GM12878 (cell line): ENCODE measurements at regions not wholly inside any gene's neighbourhood (a gene's known extent, or its start where the extent isn't known, plus 50 kb on each side); places are given as distances from the start of the nearest gene placed in this dataset.
"Not testable (repeated sequence)": the region's sequence is repeated elsewhere in the genome, so short reads cannot be mapped to it uniquely, and the experiment has no call there.

Experiments used
- ATAC-seq: fragments of 200-7000 bp; cut with Tn5 transposase; 3 replicates; pipeline ENCODE4 v1.9.1; 2020; ENCODE audit warnings: mild to moderate bottlenecking, moderate library complexity
- BruUV-seq: library from RNA; stranded (reverse); fragments of 400-500 nt; replicated peaks from 2 replicates; lab custom pipeline; 2021; lab: Mats Ljungman, UMichigan
- CTCF ChIA-PET: fragments of 300-600 bp; sonication (Branson Sonifier 250); formaldehyde crosslinking; extraction: SDS; loops from one replicate; lab custom pipeline; 2021; ENCODE audit warnings: inconsistent platforms; lab: Yijun Ruan, JAX
- POLR2A ChIA-PET: fragments of 350-600 bp; formaldehyde crosslinking; extraction: SDS; loops from one replicate; lab custom pipeline; 2021; ENCODE audit warnings: inconsistent platforms; lab: Charles Lee
- RAD21 ChIA-PET: fragments of 300-600 bp; sonication (Branson Sonifier 250); formaldehyde crosslinking; loops from one replicate; lab custom pipeline; 2023; ENCODE audit warnings: antibody characterized with exemption; ENCODE audit not compliant: unreplicated experiment; lab: Charles Lee
- SMC1A ChIA-PET: fragments of 300-600 bp; sonication (Branson Sonifier 250); formaldehyde crosslinking; loops from one replicate; lab custom pipeline; 2023; ENCODE audit not compliant: unreplicated experiment, uncharacterized antibody; lab: Charles Lee
- DNase-seq: peaks from one replicate; pipeline ENCODE4 v3.0.0-alpha.2; 2011; ENCODE audit warnings: low read depth, low spot score
- FAIRE-seq: peaks from 3 replicates; lab custom pipeline; 2011; peaks lifted over from hg19 to GRCh38; lab: Jason Lieb, UNC
- H2AFZ ChIP-seq: 2 replicates; pipeline ENCODE4 v1.6.0; 2011; ENCODE audit warnings: low read depth, low read length, control low read depth; ENCODE audit not compliant: control insufficient read depth
- H3K27ac ChIP-seq: 2 replicates; pipeline ENCODE4 v1.5.1; 2011; ENCODE audit warnings: control low read depth; ENCODE audit not compliant: control insufficient read depth, insufficient read depth
- H3K27me3 ChIP-seq, 2 experiments: replicated peaks in 1 of 2; 2 replicates each; pipeline versions ENCODE4 v1.6.0 to v1.6.1; 2011; ENCODE audit warnings: low read length in 1 of 2; ENCODE audit not compliant: control insufficient read depth in 2 of 2, insufficient read depth in 2 of 2
- H3K36me3 ChIP-seq, 2 experiments: 2 replicates each; pipeline ENCODE4 v1.5.1; 2011; ENCODE audit warnings: low read length in 1 of 2; ENCODE audit not compliant: control insufficient read depth in 2 of 2, insufficient read depth in 2 of 2
- H3K4me1 ChIP-seq: 2 replicates; pipeline ENCODE4 v1.6.1; 2011; ENCODE audit warnings: mild to moderate bottlenecking, low read length, moderate library complexity, mixed read lengths; ENCODE audit not compliant: control insufficient read depth, insufficient read depth
- H3K4me2 ChIP-seq: 2 replicates; pipeline ENCODE4 v1.6.0; 2011; ENCODE audit warnings: control low read depth; ENCODE audit not compliant: control insufficient read depth, insufficient read depth
- H3K4me3 ChIP-seq: fragments of 200-600 bp; sonication (generic); 2 replicates; pipeline ENCODE4 v1.5.1; 2016
- H3K79me2 ChIP-seq: 2 replicates; pipeline ENCODE4 v1.6.0; 2011; ENCODE audit warnings: low read length; ENCODE audit not compliant: control insufficient read depth, insufficient read depth
- H3K9ac ChIP-seq: 2 replicates; pipeline ENCODE4 v1.8.0; 2011; ENCODE audit warnings: low read length, control low read depth, mixed read lengths; ENCODE audit not compliant: control insufficient read depth, insufficient read depth
- H3K9me3 ChIP-seq: replicated peaks from 3 replicates; pipeline ENCODE4 v1.5.1; 2011; ENCODE audit warnings: mild to moderate bottlenecking, low read length; ENCODE audit not compliant: control insufficient read depth, insufficient read depth
- H4K20me1 ChIP-seq: 2 replicates; pipeline ENCODE4 v1.6.0; 2011; ENCODE audit not compliant: control insufficient read depth, insufficient read depth
- NR2C1 ChIP-seq: fragments of 450-650 bp; IDR thresholded peaks from 2 replicates; pipeline ENCODE4 v1.6.1; 2017; ENCODE audit warnings: antibody characterized with exemption, mild to moderate bottlenecking, moderate library complexity
- PAX8 ChIP-seq: fragments of 450-650 bp; IDR thresholded peaks from 2 replicates; pipeline ENCODE4 v1.6.1; 2017; ENCODE audit warnings: mild to moderate bottlenecking, moderate library complexity
- SIN3A ChIP-seq: IDR thresholded peaks from 2 replicates; pipeline ENCODE4 v1.6.1; 2012; ENCODE audit warnings: low read depth, low read length, improper control_type of control experiment
- SREBF1 ChIP-seq: IDR thresholded peaks from 2 replicates; pipeline ENCODE4 v1.6.1; 2012; ENCODE audit warnings: mild to moderate bottlenecking, low read length
- TARDBP ChIP-seq: IDR thresholded peaks from 2 replicates; pipeline ENCODE4 v1.6.1; 2016; ENCODE audit warnings: borderline replicate concordance
- USF2 ChIP-seq: IDR thresholded peaks from 2 replicates; pipeline ENCODE4 v1.6.1; 2011; ENCODE audit warnings: low read depth, low read length, improper control_type of control experiment, borderline replicate concordance
- WGBS: methylation state at CpG from one replicate; pipeline ENCODE4 v1.1.6; 2016; ENCODE audit warnings: low lambda C conversion rate; ENCODE audit not compliant: insufficient replicate concordance, insufficient coverage; ENCODE audit errors: missing lambda C conversion rate; 5-methylcytosine and 5-hydroxymethylcytosine counted together
- in situ Hi-C: fragments of 300-500 bp; cut with MboI; formaldehyde crosslinking; loops from 9 replicates; pipeline ENCODE4 v1.14.3; 2018; ENCODE audit warnings: mixed read lengths
- intact Hi-C: fragments of 100-400 bp; cut with micrococcal nuclease; formaldehyde crosslinking; loops from one replicate; pipeline ENCODE4 v1.14.2; 2022; ENCODE audit not compliant: unreplicated experiment

- TF ChIP-seq SREBF1 = no peak
These were observed 146.9 kb downstream of the ZNF486 start (continued) for GRCh38 chr19:20313894-20314293.

- Histone ChIP-seq H2AFZ (no peak overlapping the region), H3K9ac (no peak overlapping the region), H4K20me1 (no peaks in the 10 kb centered on the region), H3K4me3 (no peak overlapping the region), H3K27ac (no peak overlapping the region), H3K4me2 (no peak overlapping the region), H3K36me3 (no peaks in the 10 kb centered on the region), H3K9me3 (no peaks in the 10 kb centered on the region; the same call in 2 of the 3 replicates), H3K27me3 (no peaks in the 10 kb centered on the region), H3K4me1 (no peaks in the 10 kb centered on the region), H3K79me2 (no peaks in the 10 kb centered on the region)
- DNase-seq (no peak), FAIRE-seq (no peak), ATAC-seq (no peak)
- POLR2A ChIA-PET = no interaction called here
- WGBS = 18% methylated on average over 3 of the region's 3 CpGs
- CTCF ChIA-PET = interaction anchor here (0.7 kb wide), 1 partner anchor 60 kb away, joined by 3 read pairs; no protein-coding TSS in a partner anchor
- no TSS peak for BruUV-seq
- SMC1A ChIA-PET = no interaction called here
- in situ Hi-C loops (no loop called here), intact Hi-C loops (no loop called here)
- RAD21 ChIA-PET = no interaction called here
- TF ChIP-seq USF2 (no peak), TARDBP (no peak), NR2C1 (no peak), PAX8 (no peak), SIN3A (no peak)
These were observed 140.1 kb downstream of the ZNF486 start for GRCh38 chr19:20307127-20307526.

GRCh38 chr19:20296314-20296713 lies 129.3 kb downstream of the ZNF486 start:
- H3K4me3 ChIP-seq, H3K36me3 ChIP-seq, H3K27me3 ChIP-seq, RAD21 ChIA-PET, SMC1A ChIA-PET, H4K20me1 ChIP-seq, in situ Hi-C loops, H2AFZ ChIP-seq, FAIRE-seq, POLR2A ChIA-PET, BruUV-seq, H3K4me2 ChIP-seq, H3K79me2 ChIP-seq, H3K4me1 ChIP-seq, H3K9me3 ChIP-seq, CTCF ChIA-PET, intact Hi-C loops, DNase-seq, H3K27ac ChIP-seq, H3K9ac ChIP-seq, ATAC-seq: not testable (repeated sequence)
- 75% methylated on average over 15 of the region's 30 CpGs for WGBS
